Osteoblast (primary cell): ENCODE measurements at regions not wholly inside any gene's neighbourhood (a gene's known extent, or its start where the extent isn't known, plus 50 kb on each side); places are given as distances from the start of the nearest gene placed in this dataset.

Experiments
- DNase-seq: peaks from one replicate; pipeline ENCODE4 v3.0.0; 2011; ENCODE audit warnings: low spot score, mixed read lengths; ENCODE audit not compliant: insufficient read length; ENCODE audit errors: missing footprints
- H2AFZ ChIP-seq: 2 replicates; pipeline ENCODE4 v1.6.0; 2011; ENCODE audit warnings: mild to moderate bottlenecking, low read length
- H3K27ac ChIP-seq: 2 replicates; pipeline ENCODE4 v1.5.1; 2011; ENCODE audit warnings: mild to moderate bottlenecking, low read depth, low read length, moderate library complexity
- H3K27me3 ChIP-seq: 2 replicates; pipeline ENCODE4 v1.6.0; 2012; ENCODE audit warnings: mild to moderate bottlenecking, control low read depth, inconsistent platforms, low read length, moderate library complexity; ENCODE audit not compliant: insufficient read depth
- H3K36me3 ChIP-seq: 2 replicates; pipeline ENCODE4 v1.5.1; 2011; ENCODE audit warnings: mild to moderate bottlenecking, low read length, control low read depth, moderate library complexity; ENCODE audit not compliant: insufficient read depth
- H3K4me1 ChIP-seq: 2 replicates; pipeline ENCODE4 v1.5.1; 2011; ENCODE audit warnings: mild to moderate bottlenecking, low read length, control low read depth, moderate library complexity; ENCODE audit not compliant: insufficient read depth
- H3K4me2 ChIP-seq: 2 replicates; pipeline ENCODE4 v1.6.0; 2011; ENCODE audit warnings: mild to moderate bottlenecking, low read length; ENCODE audit not compliant: insufficient read depth
- H3K4me3 ChIP-seq: fragments of 200-600 bp; sonication (generic); 3 replicates; pipeline ENCODE4 v1.5.1; 2012; ENCODE audit warnings: mild to moderate bottlenecking, low read length, inconsistent platforms; ENCODE audit not compliant: insufficient read depth
- H3K79me2 ChIP-seq: 2 replicates; pipeline ENCODE4 v1.6.0; 2012; ENCODE audit warnings: mild to moderate bottlenecking, low read length, control low read depth, inconsistent platforms; ENCODE audit not compliant: insufficient read depth
- H3K9me3 ChIP-seq: 2 replicates; pipeline ENCODE4 v1.5.1; 2011; ENCODE audit warnings: low read depth, low read length, control low read depth
- H4K20me1 ChIP-seq: 2 replicates; pipeline ENCODE4 v1.6.0; 2012; ENCODE audit warnings: mild to moderate bottlenecking, low read length, control low read depth; ENCODE audit not compliant: insufficient read depth
- CTCF ChIP-seq: IDR thresholded peaks from 2 replicates; pipeline ENCODE4 v1.5.1; 2011; ENCODE audit warnings: mild to moderate bottlenecking, low read depth, low read length, moderate library complexity; ENCODE audit errors: extremely low read depth

- H3K4me3 ChIP-seq: no peak overlapping the region
- peaks cover 2% of the 10 kb centered on the region for H3K9me3 ChIP-seq
- H3K36me3 ChIP-seq: no peaks in the 10 kb centered on the region
- TF ChIP-seq CTCF: no peak
- H2AFZ ChIP-seq: no peak overlapping the region
- no peak overlapping the region for H3K27ac ChIP-seq
- H3K4me1 ChIP-seq: no peaks in the 10 kb centered on the region
- H3K79me2 ChIP-seq: no peaks in the 10 kb centered on the region
- no peak for DNase-seq
- no peaks in the 10 kb centered on the region for H3K27me3 ChIP-seq
- no peak overlapping the region for H3K4me2 ChIP-seq
- no peaks in the 10 kb centered on the region for H4K20me1 ChIP-seq
These were observed 495.6 kb upstream of the ISX start for GRCh38 chr22:34570408-34570807.

- H4K20me1 ChIP-seq: no peaks in the 10 kb centered on the region
- no peaks in the 10 kb centered on the region for H3K9me3 ChIP-seq
- no peaks in the 10 kb centered on the region for H3K36me3 ChIP-seq
- TF ChIP-seq CTCF: no peak
- no peaks in the 10 kb centered on the region for H3K79me2 ChIP-seq
- no peaks in the 10 kb centered on the region for H3K4me1 ChIP-seq
- no peaks in the 10 kb centered on the region for H3K27me3 ChIP-seq
- DNase-seq: no peak
- H2AFZ ChIP-seq: no peak overlapping the region
- H3K4me2 ChIP-seq: no peak overlapping the region
- H3K27ac ChIP-seq: no peak overlapping the region
- no peak overlapping the region for H3K4me3 ChIP-seq
These were observed 486.4 kb upstream of the ISX start for GRCh38 chr22:34579519-34579918.

GRCh38 chr22:34587357-34588356 is 478.3 kb upstream of the ISX start:
- Histone ChIP-seq H3K27me3 (no peaks in the 10 kb centered on the region), H2AFZ (no peak overlapping the region), H3K36me3 (no peaks in the 10 kb centered on the region), H3K27ac (no peak overlapping the region), H3K4me1 (no peaks in the 10 kb centered on the region), H3K79me2 (no peaks in the 10 kb centered on the region), H3K4me3 (no peak overlapping the region), H3K9me3 (no peaks in the 10 kb centered on the region), H3K4me2 (no peak overlapping the region), H4K20me1 (no peaks in the 10 kb centered on the region)
- DNase-seq: no peak
- TF ChIP-seq CTCF: no peak

- no peak for TF ChIP-seq CTCF
- Histone ChIP-seq H3K27me3 (no peaks in the 10 kb centered on the region), H3K36me3 (no peaks in the 10 kb centered on the region), H3K4me1 (no peaks in the 10 kb centered on the region), H3K9me3 (no peaks in the 10 kb centered on the region), H3K27ac (no peak overlapping the region), H3K4me2 (no peak overlapping the region), H3K4me3 (no peak overlapping the region), H2AFZ (no peak overlapping the region), H3K79me2 (no peaks in the 10 kb centered on the region), H4K20me1 (no peaks in the 10 kb centered on the region)
- DNase-seq: no peak
These were observed 476.9 kb upstream of the ISX start for GRCh38 chr22:34588871-34589545.
